Gastrocnemius medialis (tissue), 4 donors: ENCODE measurements at regions not wholly inside any gene's neighbourhood (a gene's known extent, or its start where the extent isn't known, plus 50 kb on each side); places are given as distances from the start of the nearest gene placed in this dataset.

Experiments
- POLR2A ChIP-seq, 2 donors: fragments of 450-650 bp; IDR thresholded peaks; one replicate each; pipeline ENCODE4 v1.6.1; 2017; ENCODE audit warnings: antibody characterized with exemption in 2 of 2, mild to moderate bottlenecking in 2 of 2, moderate library complexity in 2 of 2
- TF ChIP-seq, protein P1 (sequence below), 5 experiments: fragments of 450-650 bp in 3 of 5; fragments of 200-600 bp in 2 of 5; sonication (generic) in 2 of 5; IDR thresholded peaks in 4 of 5; conservative IDR thresholded peaks in 1 of 5; 1 replicate in 4 of 5; 2 replicates in 1 of 5; pipeline ENCODE4 v1.5.1; 2016 to 2019; ENCODE audit warnings: antibody characterized with exemption in 5 of 5, mild to moderate bottlenecking in 3 of 5, moderate library complexity in 3 of 5

DNA sequence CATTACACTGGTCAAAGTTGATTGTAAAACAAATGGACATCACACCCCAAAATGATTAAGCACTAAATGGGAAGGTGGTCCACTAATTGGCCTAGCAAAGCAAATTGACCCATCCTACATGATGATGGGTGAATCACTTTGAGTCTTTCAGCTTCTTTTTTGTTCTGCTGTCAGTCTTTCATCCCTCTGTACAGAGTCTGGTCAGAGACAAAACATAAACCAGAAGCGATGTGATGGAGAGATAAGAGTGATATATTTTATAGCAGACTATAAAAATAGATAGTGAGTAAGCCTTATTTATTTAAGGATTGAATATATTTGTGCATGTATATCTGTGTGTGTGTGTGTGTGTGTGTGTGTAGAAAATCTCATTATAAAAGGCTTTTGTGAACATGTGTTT is 618.4 kb upstream of the SOX9 start:
- TF ChIP-seq POLR2A (IDR thresholded peaks at IDR 0.05), result no peak
- TF ChIP-seq, protein P1, sequence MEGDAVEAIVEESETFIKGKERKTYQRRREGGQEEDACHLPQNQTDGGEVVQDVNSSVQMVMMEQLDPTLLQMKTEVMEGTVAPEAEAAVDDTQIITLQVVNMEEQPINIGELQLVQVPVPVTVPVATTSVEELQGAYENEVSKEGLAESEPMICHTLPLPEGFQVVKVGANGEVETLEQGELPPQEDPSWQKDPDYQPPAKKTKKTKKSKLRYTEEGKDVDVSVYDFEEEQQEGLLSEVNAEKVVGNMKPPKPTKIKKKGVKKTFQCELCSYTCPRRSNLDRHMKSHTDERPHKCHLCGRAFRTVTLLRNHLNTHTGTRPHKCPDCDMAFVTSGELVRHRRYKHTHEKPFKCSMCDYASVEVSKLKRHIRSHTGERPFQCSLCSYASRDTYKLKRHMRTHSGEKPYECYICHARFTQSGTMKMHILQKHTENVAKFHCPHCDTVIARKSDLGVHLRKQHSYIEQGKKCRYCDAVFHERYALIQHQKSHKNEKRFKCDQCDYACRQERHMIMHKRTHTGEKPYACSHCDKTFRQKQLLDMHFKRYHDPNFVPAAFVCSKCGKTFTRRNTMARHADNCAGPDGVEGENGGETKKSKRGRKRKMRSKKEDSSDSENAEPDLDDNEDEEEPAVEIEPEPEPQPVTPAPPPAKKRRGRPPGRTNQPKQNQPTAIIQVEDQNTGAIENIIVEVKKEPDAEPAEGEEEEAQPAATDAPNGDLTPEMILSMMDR (IDR thresholded peaks at IDR 0.05 in 4 of 5, conservative IDR thresholded peaks at IDR 0.05 in 1 of 5), result no peak
